Activated CD4-positive, alpha-beta T cell treated with anti-CD3 and anti-CD28 coated beads, Interleukin-2, amount 10 ng/mL, durations not matched to agents 7 days and 5 days (primary cell): ENCODE measurements at regions not wholly inside any gene's neighbourhood (a gene's known extent, or its start where the extent isn't known, plus 50 kb on each side); places are given as distances from the start of the nearest gene placed in this dataset.

Source experiments
- CTCF ChIA-PET: fragments of 350-600 bp; sonication (Branson Sonifier 250); formaldehyde crosslinking; loops from one replicate; lab custom pipeline; 2021; ENCODE audit warnings: antibody characterized with exemption; lab: Charles Lee
- POLR2A ChIA-PET: fragments of 350-600 bp; sonication (Branson Sonifier 250); formaldehyde crosslinking; loops from one replicate; lab custom pipeline; 2021; ENCODE audit warnings: antibody characterized with exemption; lab: Charles Lee
- DNase-seq: peaks from one replicate; pipeline ENCODE4 v3.0.0-alpha.2; 2020
- H3K27ac Mint-ChIP-seq: one replicate; pipeline ENCODE4 v1.8.0; 2021; ENCODE audit warnings: mild to moderate bottlenecking, moderate library complexity, mixed read lengths
- H3K27me3 Mint-ChIP-seq: one replicate; pipeline ENCODE4 v1.8.0; 2021; ENCODE audit warnings: mixed read lengths
- H3K36me3 Mint-ChIP-seq: one replicate; pipeline ENCODE4 v1.8.0; 2021; ENCODE audit warnings: low read depth, mixed read lengths
- H3K4me1 Mint-ChIP-seq: one replicate; pipeline ENCODE4 v1.8.0; 2021; ENCODE audit warnings: mixed read lengths
- H3K4me3 Mint-ChIP-seq: one replicate; pipeline ENCODE4 v1.8.0; 2021; ENCODE audit warnings: mild to moderate bottlenecking, moderate library complexity, mixed read lengths
- H3K9me3 Mint-ChIP-seq: one replicate; pipeline ENCODE4 v1.8.0; 2021; ENCODE audit warnings: mixed read lengths

DNA sequence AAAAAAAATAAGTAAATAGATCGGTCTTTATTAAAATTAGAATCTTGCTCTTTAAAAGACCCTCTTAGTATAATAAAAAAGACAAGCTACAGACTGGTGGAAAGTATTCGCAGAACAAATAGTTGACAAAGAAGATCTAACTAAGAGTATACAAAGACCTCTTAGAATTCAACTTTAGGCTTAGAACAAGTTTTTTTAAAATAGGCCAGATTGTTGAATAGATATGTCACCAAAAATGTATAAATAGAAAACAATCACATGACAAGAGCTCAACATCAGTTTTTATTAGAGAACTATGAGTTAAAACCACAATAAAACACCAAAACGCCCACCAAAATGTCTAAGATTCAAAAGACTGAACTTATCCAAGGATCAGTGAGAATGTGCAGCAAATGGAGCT is 632.7 kb upstream of the PTCHD4 start:
- CTCF ChIA-PET = no interaction called here
- Mint-ChIP-seq H3K4me1 (no peaks in the 10 kb centered on the region), H3K4me3 (no peak overlapping the region), H3K27ac (no peak overlapping the region), H3K36me3 (no peaks in the 10 kb centered on the region), H3K27me3 (no peaks in the 10 kb centered on the region), H3K9me3 (no peaks in the 10 kb centered on the region)
- DNase-seq = no peak
- POLR2A ChIA-PET = no interaction called here

- H3K4me3 Mint-ChIP-seq = no peak overlapping the region
- no peaks in the 10 kb centered on the region for H3K27me3 Mint-ChIP-seq
- H3K4me1 Mint-ChIP-seq = no peaks in the 10 kb centered on the region
- ChIA-PET CTCF (no interaction called here), POLR2A (no interaction called here)
- no peak overlapping the region for H3K27ac Mint-ChIP-seq
- H3K36me3 Mint-ChIP-seq = no peaks in the 10 kb centered on the region
- DNase-seq = no peak
- H3K9me3 Mint-ChIP-seq = no peaks in the 10 kb centered on the region
These were observed 625.7 kb upstream of the PTCHD4 start for GRCh38 chr6:48736501-48737206.

- H3K9me3 Mint-ChIP-seq = peaks cover 4% of the 10 kb centered on the region
- no peaks in the 10 kb centered on the region for H3K4me1 Mint-ChIP-seq
- ChIA-PET CTCF (no interaction called here), POLR2A (no interaction called here)
- no peak overlapping the region for H3K4me3 Mint-ChIP-seq
- H3K36me3 Mint-ChIP-seq = no peaks in the 10 kb centered on the region
- no peak overlapping the region for H3K27ac Mint-ChIP-seq
- no peak for DNase-seq
- H3K27me3 Mint-ChIP-seq = no peaks in the 10 kb centered on the region
These were observed 624.8 kb upstream of the PTCHD4 start for GRCh38 chr6:48735846-48736245.

- ChIA-PET CTCF (no interaction called here), POLR2A (no interaction called here)
- Mint-ChIP-seq H3K27ac (no peak overlapping the region), H3K9me3 (peaks cover 8% of the 10 kb centered on the region), H3K4me1 (no peaks in the 10 kb centered on the region), H3K36me3 (no peaks in the 10 kb centered on the region), H3K27me3 (no peaks in the 10 kb centered on the region), H3K4me3 (no peak overlapping the region)
- no peak for DNase-seq
These were observed 622.6 kb upstream of the PTCHD4 start for GRCh38 chr6:48733581-48733980.

DNA sequence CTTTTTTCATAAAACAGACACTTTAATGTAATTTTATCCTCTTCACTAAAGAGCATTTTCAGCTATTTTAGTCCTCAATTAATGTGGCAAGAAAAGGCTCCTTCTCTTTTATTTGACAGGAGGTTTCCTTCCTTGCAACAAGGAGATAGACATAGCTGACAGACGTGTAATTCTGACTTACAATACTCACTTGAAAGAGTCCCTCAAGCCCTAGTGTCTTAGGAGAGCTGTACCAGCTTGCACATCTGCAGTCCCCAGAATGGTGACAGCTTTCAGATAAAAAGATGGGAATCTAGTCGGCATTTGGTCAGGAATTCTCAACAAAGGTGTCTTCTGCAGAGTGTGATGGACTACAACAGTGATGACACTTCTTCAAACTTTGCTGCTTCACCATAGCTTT is 603.7 kb upstream of the PTCHD4 start:
- ChIA-PET CTCF (no interaction called here), POLR2A (no interaction called here)
- no peaks in the 10 kb centered on the region for H3K27me3 Mint-ChIP-seq
- no peak for DNase-seq
- H3K4me1 Mint-ChIP-seq = no peaks in the 10 kb centered on the region
- no peak overlapping the region for H3K4me3 Mint-ChIP-seq
- no peaks in the 10 kb centered on the region for H3K36me3 Mint-ChIP-seq
- H3K27ac Mint-ChIP-seq = no peak overlapping the region
- H3K9me3 Mint-ChIP-seq = no peaks in the 10 kb centered on the region

DNA sequence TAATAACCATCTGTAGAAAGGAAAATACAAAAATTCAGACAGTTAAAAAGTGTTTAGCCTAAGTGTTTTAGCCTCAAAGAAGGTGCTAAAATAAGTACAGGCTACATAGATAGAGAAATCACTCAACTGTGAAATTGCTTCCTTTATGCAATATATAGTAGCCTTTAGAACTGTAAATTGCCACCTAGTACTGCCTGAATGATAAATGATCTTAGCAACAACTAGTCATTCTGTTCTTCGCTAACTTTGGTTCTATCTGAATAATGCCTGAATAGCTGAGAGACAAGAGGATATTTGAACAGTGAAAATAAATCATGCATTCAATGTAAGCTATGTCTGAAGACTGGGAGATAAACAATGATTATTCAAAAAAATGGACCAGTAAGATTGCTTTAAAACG is 603.3 kb upstream of the PTCHD4 start:
- Mint-ChIP-seq H3K27me3 (no peaks in the 10 kb centered on the region), H3K9me3 (no peaks in the 10 kb centered on the region), H3K27ac (no peak overlapping the region), H3K36me3 (no peaks in the 10 kb centered on the region), H3K4me1 (no peaks in the 10 kb centered on the region), H3K4me3 (no peak overlapping the region)
- POLR2A ChIA-PET = no interaction called here
- no peak for DNase-seq
- CTCF ChIA-PET = no interaction called here

GRCh38 chr6:48713612-48714011 is 602.6 kb upstream of the PTCHD4 start:
- CTCF ChIA-PET = no interaction called here
- H3K4me1 Mint-ChIP-seq = no peaks in the 10 kb centered on the region

GRCh38 chr6:48706310-48706709 is 595.3 kb upstream of the PTCHD4 start:
- no peaks in the 10 kb centered on the region for H3K36me3 Mint-ChIP-seq
- H3K9me3 Mint-ChIP-seq = peaks cover 11% of the 10 kb centered on the region
- POLR2A ChIA-PET = no interaction called here
- no peaks in the 10 kb centered on the region for H3K27me3 Mint-ChIP-seq
- no peak for DNase-seq
- CTCF ChIA-PET = interaction anchor here (0.6 kb wide), 1 partner anchor 20 kb away, joined by 3 read pairs; no protein-coding TSS in a partner anchor
- no peak overlapping the region for H3K4me3 Mint-ChIP-seq
- H3K4me1 Mint-ChIP-seq = no peaks in the 10 kb centered on the region
- no peak overlapping the region for H3K27ac Mint-ChIP-seq

More at GRCh38 chr6:48713612-48714011, 602.6 kb upstream of the PTCHD4 start:
- Mint-ChIP-seq H3K4me3 (no peak overlapping the region), H3K36me3 (no peaks in the 10 kb centered on the region), H3K27me3 (no peaks in the 10 kb centered on the region), H3K9me3 (no peaks in the 10 kb centered on the region), H3K27ac (no peak overlapping the region)
- DNase-seq = no peak
- POLR2A ChIA-PET = no interaction called here

DNA sequence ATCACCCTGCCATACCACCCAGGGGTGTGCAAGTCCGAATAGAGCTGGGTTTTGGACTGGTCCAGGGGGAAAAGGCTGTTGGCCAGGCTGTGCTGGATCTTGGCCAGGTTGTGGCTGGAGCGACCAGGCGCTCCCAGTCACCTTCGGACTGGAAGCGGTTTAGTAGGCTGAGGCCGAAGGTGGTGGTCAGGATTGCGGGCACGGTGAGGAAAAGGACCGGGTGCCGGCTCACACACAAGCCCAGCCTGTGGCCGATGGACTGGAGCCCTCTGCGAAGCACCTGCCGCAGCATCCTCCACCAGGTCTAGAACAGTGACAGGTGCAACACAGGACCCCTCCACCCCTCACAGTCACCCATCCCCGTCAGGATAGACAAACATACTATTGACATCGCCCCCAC is 590.6 kb upstream of the PTCHD4 start:
- DNase-seq = no peak
- H3K4me3 Mint-ChIP-seq = no peak overlapping the region
- H3K9me3 Mint-ChIP-seq = peaks cover 14% of the 10 kb centered on the region
- no peaks in the 10 kb centered on the region for H3K4me1 Mint-ChIP-seq
- POLR2A ChIA-PET = no interaction called here
- no peaks in the 10 kb centered on the region for H3K27me3 Mint-ChIP-seq
- CTCF ChIA-PET = no interaction called here
- no peak overlapping the region for H3K27ac Mint-ChIP-seq
- no peaks in the 10 kb centered on the region for H3K36me3 Mint-ChIP-seq

DNA sequence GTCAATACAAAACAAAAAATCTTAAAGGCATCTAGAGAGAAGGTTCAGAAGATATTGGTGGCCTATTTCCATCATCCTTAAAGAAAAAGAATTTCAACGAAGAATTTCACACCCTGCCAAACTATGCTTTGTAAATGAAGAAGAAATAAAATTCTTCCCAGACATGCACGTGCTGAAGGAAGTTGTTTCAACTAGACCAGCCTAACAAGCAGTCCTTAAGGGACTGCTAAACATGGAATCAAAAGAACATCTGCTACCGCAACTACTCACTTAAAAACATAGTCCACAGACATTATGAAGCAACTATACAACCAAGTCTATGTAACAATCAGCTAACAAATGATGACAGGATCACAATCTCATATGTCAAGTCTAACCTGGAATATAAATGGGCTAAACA is 584.9 kb upstream of the PTCHD4 start:
- DNase-seq = no peak
- Mint-ChIP-seq H3K27me3 (no peaks in the 10 kb centered on the region), H3K36me3 (no peaks in the 10 kb centered on the region), H3K27ac (no peak overlapping the region), H3K4me1 (no peaks in the 10 kb centered on the region), H3K9me3 (peaks cover 13% of the 10 kb centered on the region), H3K4me3 (no peak overlapping the region)
- ChIA-PET CTCF (no interaction called here), POLR2A (no interaction called here)

DNA sequence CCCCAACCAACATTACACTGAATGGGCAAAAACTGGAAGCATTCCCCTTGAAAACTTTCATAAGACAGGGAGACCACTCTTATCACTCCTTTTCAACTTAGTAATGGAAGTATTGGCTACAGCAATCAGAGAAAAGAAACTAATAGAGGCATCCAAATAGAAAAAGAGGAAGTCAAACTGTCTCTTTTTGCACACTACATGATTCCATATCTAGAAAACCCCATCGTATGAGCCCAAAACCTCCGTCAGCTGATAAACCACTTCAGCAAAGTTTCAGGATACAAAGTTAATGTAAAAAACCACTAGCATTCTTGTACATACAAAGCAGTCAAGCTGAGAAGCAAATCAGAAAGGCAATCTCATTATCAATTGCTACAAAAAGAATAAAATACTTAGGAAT is 580.4 kb upstream of the PTCHD4 start:
- CTCF ChIA-PET = interaction anchor here (0.7 kb wide), 1 partner anchor 276 kb away, joined by 3 read pairs; no protein-coding TSS in a partner anchor
- no peak overlapping the region for H3K4me3 Mint-ChIP-seq
- no peaks in the 10 kb centered on the region for H3K36me3 Mint-ChIP-seq
- no peaks in the 10 kb centered on the region for H3K4me1 Mint-ChIP-seq
- no peak for DNase-seq
- no peaks in the 10 kb centered on the region for H3K27me3 Mint-ChIP-seq
- POLR2A ChIA-PET = no interaction called here
- H3K27ac Mint-ChIP-seq = no peak overlapping the region
- peaks cover 27% of the 10 kb centered on the region for H3K9me3 Mint-ChIP-seq

GRCh38 chr6:48689498-48689897 is 578.5 kb upstream of the PTCHD4 start:
- H3K4me3 Mint-ChIP-seq = no peak overlapping the region
- H3K27ac Mint-ChIP-seq = no peak overlapping the region
- ChIA-PET CTCF (no interaction called here), POLR2A (no interaction called here)
- no peaks in the 10 kb centered on the region for H3K27me3 Mint-ChIP-seq
- peaks cover 24% of the 10 kb centered on the region for H3K9me3 Mint-ChIP-seq
- H3K4me1 Mint-ChIP-seq = no peaks in the 10 kb centered on the region
- DNase-seq = no peak
- no peaks in the 10 kb centered on the region for H3K36me3 Mint-ChIP-seq

DNA sequence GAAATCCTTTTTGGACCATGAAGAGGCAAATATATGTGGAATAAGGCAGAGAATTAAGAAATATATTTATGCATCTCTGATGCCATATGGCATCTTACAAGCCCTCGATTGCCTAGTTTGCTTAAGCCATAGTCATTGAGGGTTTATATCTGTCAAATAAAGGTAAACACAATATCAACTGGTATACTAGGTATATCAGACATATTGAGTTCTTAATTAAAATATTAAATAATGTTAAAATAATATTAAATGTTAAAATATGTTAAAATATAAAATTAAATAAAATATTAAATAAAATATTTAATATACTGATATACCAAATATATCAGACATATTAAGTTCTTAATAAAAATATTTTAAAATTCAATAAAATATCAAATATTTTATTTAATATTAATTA is 567.4 kb upstream of the PTCHD4 start:
- POLR2A ChIA-PET = no interaction called here
- no peak for DNase-seq
- Mint-ChIP-seq H3K9me3 (no peaks in the 10 kb centered on the region), H3K4me1 (no peaks in the 10 kb centered on the region), H3K36me3 (no peaks in the 10 kb centered on the region), H3K27ac (no peak overlapping the region), H3K27me3 (no peaks in the 10 kb centered on the region), H3K4me3 (no peak overlapping the region)
- CTCF ChIA-PET = no interaction called here

GRCh38 chr6:48671505-48671904 is 560.5 kb upstream of the PTCHD4 start:
- ChIA-PET CTCF (no interaction called here), POLR2A (no interaction called here)
- Mint-ChIP-seq H3K27me3 (no peaks in the 10 kb centered on the region), H3K27ac (no peak overlapping the region), H3K9me3 (no peaks in the 10 kb centered on the region), H3K36me3 (no peaks in the 10 kb centered on the region), H3K4me1 (no peaks in the 10 kb centered on the region), H3K4me3 (no peak overlapping the region)
- no peak for DNase-seq
